H1 (cell line): ENCODE measurements at regions not wholly inside any gene's neighbourhood (a gene's known extent, or its start where the extent isn't known, plus 50 kb on each side); places are given as distances from the start of the nearest gene placed in this dataset.

Experiments used
- CTCF ChIA-PET: fragments of 300-600 bp; sonication (Branson Sonifier 250); formaldehyde crosslinking; loops from one replicate; lab custom pipeline; 2021; ENCODE audit not compliant: partially characterized antibody; lab: Charles Lee
- POLR2A ChIA-PET: fragments of 300-600 bp; sonication (Branson Sonifier 250); formaldehyde crosslinking; loops from one replicate; lab custom pipeline; 2021; ENCODE audit warnings: inconsistent platforms; ENCODE audit not compliant: partially characterized antibody; lab: Charles Lee
- DNase-seq, 2 experiments: peaks; one replicate each; pipeline versions ENCODE4 v3.0.0 to v3.0.0-alpha.2; 2010 to 2022; ENCODE audit warnings: low spot score in 2 of 2, low read depth in 1 of 2, mixed read lengths in 1 of 2
- FAIRE-seq: peaks from 2 replicates; lab custom pipeline; 2011; peaks lifted over from hg19 to GRCh38; lab: Jason Lieb, UNC
- H2AFZ ChIP-seq: 2 replicates; pipeline ENCODE4 v1.8.1; 2012; ENCODE audit warnings: low read length, inconsistent platforms
- H2AK5ac ChIP-seq: 2 replicates; pipeline ENCODE4 v1.6.1; 2013; ENCODE audit warnings: low read depth, low read length
- H2BK120ac ChIP-seq: replicated peaks from 2 replicates; pipeline ENCODE3; 2013; ENCODE audit warnings: low read depth, low read length, inconsistent platforms
- H2BK12ac ChIP-seq: 2 replicates; pipeline ENCODE4 v1.6.1; 2013; ENCODE audit warnings: low read depth, low read length
- H2BK15ac ChIP-seq: 2 replicates; pipeline ENCODE4 v1.6.1; 2013; ENCODE audit warnings: low read length
- H2BK20ac ChIP-seq: 2 replicates; pipeline ENCODE4 v1.6.1; 2013; ENCODE audit warnings: low read length
- H2BK5ac ChIP-seq: 2 replicates; pipeline ENCODE4 v1.6.1; 2013; ENCODE audit warnings: low read depth, low read length
- H3K14ac ChIP-seq: 2 replicates; pipeline ENCODE4 v1.6.1; 2013; ENCODE audit warnings: inconsistent platforms; ENCODE audit not compliant: insufficient read length
- H3K18ac ChIP-seq: 2 replicates; pipeline ENCODE4 v1.6.1; 2013; ENCODE audit warnings: low read length; ENCODE audit errors: extremely low read depth
- H3K23ac ChIP-seq: 2 replicates; pipeline ENCODE4 v1.6.1; 2013; ENCODE audit warnings: inconsistent platforms; ENCODE audit not compliant: insufficient read length
- H3K23me2 ChIP-seq: 2 replicates; pipeline ENCODE4 v1.6.1; 2013; ENCODE audit warnings: low read depth, low read length
- H3K27ac ChIP-seq: 2 replicates; pipeline ENCODE4 v1.6.1; 2011; ENCODE audit warnings: low read depth, low read length, inconsistent platforms
- H3K27me3 ChIP-seq, 4 experiments: replicated peaks in 1 of 4; 1 replicate in 1 of 4; 2 replicates in 3 of 4; pipeline versions ENCODE4 v1.6.1 to v1.8.1; 2011 to 2013; ENCODE audit warnings: low read length in 3 of 4, mild to moderate bottlenecking in 3 of 4, inconsistent platforms in 2 of 4, mixed read lengths in 2 of 4, moderate library complexity in 1 of 4; ENCODE audit not compliant: control insufficient read depth in 3 of 4, insufficient read depth in 3 of 4; ENCODE audit errors: extremely low read depth in 1 of 4
- H3K36me3 ChIP-seq, 4 experiments: 2 replicates each; pipeline versions ENCODE4 v1.6.1 to v1.8.1; 2011 to 2013; ENCODE audit warnings: mild to moderate bottlenecking in 4 of 4, low read length in 3 of 4, moderate library complexity in 2 of 4, control low read depth in 1 of 4, inconsistent platforms in 1 of 4; ENCODE audit not compliant: insufficient read depth in 4 of 4, control insufficient read depth in 2 of 4
- H3K4ac ChIP-seq: replicated peaks from 2 replicates; pipeline ENCODE3; 2013; ENCODE audit warnings: low read length, low read depth, mixed read lengths, inconsistent platforms; ENCODE audit not compliant: insufficient read length
- H3K4me1 ChIP-seq, 4 experiments: replicated peaks in 1 of 4; 1 replicate in 1 of 4; 2 replicates in 3 of 4; pipeline versions ENCODE4 v1.6.1 to v1.8.1; 2011 to 2013; ENCODE audit warnings: low read length in 3 of 4, inconsistent platforms in 2 of 4, mixed read lengths in 1 of 4; ENCODE audit not compliant: insufficient read depth in 4 of 4, control insufficient read depth in 3 of 4
- H3K4me2 ChIP-seq, 2 experiments: 2 replicates each; pipeline versions ENCODE4 v1.6.1 to v1.8.1; 2011 to 2013; ENCODE audit warnings: low read depth in 2 of 2, low read length in 2 of 2, control low read depth in 1 of 2, inconsistent platforms in 1 of 2, mild to moderate bottlenecking in 1 of 2; ENCODE audit not compliant: insufficient read depth in 1 of 2
- H3K4me3 ChIP-seq, 4 experiments: fragments of 200-600, 300-600 bp in 1 of 4; sonication (generic), shearing (Covaris generic), sonication (Bioruptor Twin) in 1 of 4; 2 replicates each; pipeline versions ENCODE4 v1.5.1 to v1.8.1; 2011 to 2016; ENCODE audit warnings: low read length in 4 of 4, low read depth in 3 of 4, control low read depth in 2 of 4, inconsistent platforms in 2 of 4, mild to moderate bottlenecking in 2 of 4, mixed read lengths in 1 of 4, moderate library complexity in 1 of 4; ENCODE audit not compliant: insufficient read depth in 2 of 4; ENCODE audit errors: extremely low read depth in 1 of 4
- H3K56ac ChIP-seq: replicated peaks from 2 replicates; pipeline ENCODE3; 2013; ENCODE audit warnings: low read depth, mild to moderate bottlenecking, mixed read lengths, low read length, inconsistent platforms; ENCODE audit not compliant: insufficient read length
- H3K79me1 ChIP-seq: 2 replicates; pipeline ENCODE4 v1.6.1; 2013; ENCODE audit warnings: low read depth, low read length, control low read depth
- H3K79me2 ChIP-seq, 2 experiments: 2 replicates each; pipeline versions ENCODE4 v1.6.1 to v1.8.1; 2012 to 2013; ENCODE audit warnings: low read length in 2 of 2, mild to moderate bottlenecking in 2 of 2, inconsistent platforms in 1 of 2; ENCODE audit not compliant: insufficient read depth in 2 of 2, control insufficient read depth in 1 of 2
- H3K9ac ChIP-seq, 4 experiments: replicated peaks in 1 of 4; 1 replicate in 1 of 4; 2 replicates in 3 of 4; pipeline versions ENCODE4 v1.6.1 to v1.8.1; 2011 to 2013; ENCODE audit warnings: low read depth in 3 of 4, low read length in 3 of 4, control low read depth in 2 of 4, mild to moderate bottlenecking in 2 of 4, moderate library complexity in 2 of 4, inconsistent platforms in 1 of 4; ENCODE audit errors: extremely low read depth in 1 of 4
- H3K9me3 ChIP-seq, 2 experiments: 2 replicates each; pipeline versions ENCODE4 v1.6.1 to v1.8.1; 2012 to 2013; ENCODE audit warnings: mild to moderate bottlenecking in 2 of 2, moderate library complexity in 2 of 2, control low read depth in 1 of 2, inconsistent platforms in 1 of 2, low read depth in 1 of 2, low read length in 1 of 2, mixed read lengths in 1 of 2; ENCODE audit not compliant: insufficient read depth in 2 of 2
- H4K20me1 ChIP-seq, 2 experiments: replicated peaks in 1 of 2; 2 replicates each; pipeline versions ENCODE3 to v1.8.1; 2011 to 2013; ENCODE audit warnings: inconsistent platforms in 2 of 2, low read length in 2 of 2, mild to moderate bottlenecking in 1 of 2; ENCODE audit not compliant: insufficient read depth in 2 of 2, control insufficient read depth in 1 of 2
- H4K5ac ChIP-seq: 2 replicates; pipeline ENCODE4 v1.6.1; 2013; ENCODE audit warnings: low read length, low read depth, mixed read lengths, inconsistent platforms; ENCODE audit not compliant: insufficient read length
- H4K8ac ChIP-seq: 2 replicates; pipeline ENCODE4 v1.8.0; 2013; ENCODE audit warnings: mild to moderate bottlenecking, moderate library complexity, low read length, inconsistent platforms; ENCODE audit not compliant: insufficient read depth; ENCODE audit errors: extremely low read depth
- H4K91ac ChIP-seq: replicated peaks from 2 replicates; pipeline ENCODE3; 2013; ENCODE audit warnings: low read length, mixed read lengths, inconsistent platforms; ENCODE audit not compliant: insufficient read length
- BACH1 ChIP-seq: IDR thresholded peaks from 2 replicates; pipeline ENCODE4 v1.6.1; 2012; ENCODE audit warnings: low read length, improper control_type of control experiment
- CBX8 ChIP-seq: fragments of 300-800, 300-1000 bp; sonication (generic); IDR thresholded peaks from 2 replicates; pipeline ENCODE4 v1.7.1; 2016; ENCODE audit warnings: low read depth, low read length, borderline replicate concordance
- CEBPB ChIP-seq: IDR thresholded peaks from 2 replicates; pipeline ENCODE4 v1.6.1; 2012; ENCODE audit warnings: low read depth, low read length
- CTBP2 ChIP-seq: IDR thresholded peaks from 2 replicates; pipeline ENCODE4 v1.7.0; 2011; ENCODE audit warnings: borderline replicate concordance, mild to moderate bottlenecking, moderate library complexity, mixed read lengths, low read length; ENCODE audit not compliant: insufficient read depth, insufficient read length
- E2F6 ChIP-seq: IDR thresholded peaks from 2 replicates; pipeline ENCODE4 v1.6.1; 2012; ENCODE audit warnings: inconsistent platforms
- GTF2F1 ChIP-seq: IDR thresholded peaks from 2 replicates; pipeline ENCODE4 v1.6.1; 2012; ENCODE audit warnings: low read depth, low read length, improper control_type of control experiment, borderline replicate concordance
- HDAC2 ChIP-seq, 2 experiments: fragments of 300-600 bp in 1 of 2; sonication (generic) in 1 of 2; IDR thresholded peaks; 2 replicates each; pipeline ENCODE4 v1.6.1; 2011 to 2012; ENCODE audit warnings: low read depth in 2 of 2, low read length in 2 of 2, mild to moderate bottlenecking in 2 of 2, moderate library complexity in 2 of 2, borderline replicate concordance in 1 of 2, inconsistent platforms in 1 of 2
- JUN ChIP-seq: IDR thresholded peaks from 2 replicates; pipeline ENCODE4 v1.6.1; 2011; ENCODE audit warnings: low read depth, mild to moderate bottlenecking, improper control_type of control experiment, low read length
- POLR2A ChIP-seq, 2 experiments: IDR thresholded peaks; 1 replicate in 1 of 2; 2 replicates in 1 of 2; pipeline ENCODE4 v1.6.1; 2011; ENCODE audit warnings: low read depth in 2 of 2, low read length in 2 of 2, mild to moderate bottlenecking in 2 of 2; ENCODE audit errors: control extremely low read depth in 1 of 2
- POLR2AphosphoS5 ChIP-seq: IDR thresholded peaks from 2 replicates; pipeline ENCODE4 v1.6.1; 2011; ENCODE audit warnings: low read depth, low read length
- RAD21 ChIP-seq, 2 experiments: IDR thresholded peaks in 1 of 2; conservative IDR thresholded peaks in 1 of 2; 2 replicates each; pipeline ENCODE4 v1.6.1; 2011; ENCODE audit warnings: low read depth in 2 of 2, low read length in 2 of 2, improper control_type of control experiment in 1 of 2, inconsistent platforms in 1 of 2, mild to moderate bottlenecking in 1 of 2, moderate library complexity in 1 of 2
- SIX5 ChIP-seq: IDR thresholded peaks from 2 replicates; pipeline ENCODE4 v1.6.1; 2011; ENCODE audit warnings: mild to moderate bottlenecking, low read depth, low read length
- SP1 ChIP-seq: IDR thresholded peaks from 2 replicates; pipeline ENCODE4 v1.6.1; 2011; ENCODE audit warnings: low read depth, low read length
- SP4 ChIP-seq: IDR thresholded peaks from 2 replicates; pipeline ENCODE4 v1.6.1; 2012; ENCODE audit warnings: low read length, inconsistent platforms
- TAF7 ChIP-seq: optimal IDR thresholded peaks from 2 replicates; pipeline ENCODE3; 2011; ENCODE audit warnings: low read depth, mild to moderate bottlenecking, inconsistent platforms, low read length, moderate library complexity, borderline replicate concordance
- WGBS, 2 experiments: shearing (Covaris generic) in 1 of 2; methylation state at CpG; one replicate each; pipeline versions ENCODE4 v1.1.6 to v1.1.7; 2013 to 2015; ENCODE audit warnings: low lambda C conversion rate in 2 of 2, mixed read lengths in 2 of 2, inconsistent platforms in 1 of 2, low coverage in 1 of 2, missing lambda C conversion rate in 1 of 2; ENCODE audit not compliant: insufficient replicate concordance in 2 of 2, insufficient coverage in 1 of 2, insufficient read length in 1 of 2; ENCODE audit errors: extremely low coverage in 1 of 2, missing lambda C conversion rate in 1 of 2; 5-methylcytosine and 5-hydroxymethylcytosine counted together

- Histone ChIP-seq H2BK20ac (no peak overlapping the region), H4K5ac (no peak overlapping the region), H2BK15ac (no peak overlapping the region), H3K79me1 (no peaks in the 10 kb centered on the region), H2BK5ac (no peak overlapping the region), H3K4me1 (peaks cover 0 to 4% (median 1%) of the 10 kb centered on the region in 4 experiments; a peak in 3 of 7 replicates), H3K18ac (no peak overlapping the region), H4K91ac (no peak overlapping the region), H2AK5ac (no peak overlapping the region), H3K23me2 (no peaks in the 10 kb centered on the region), H3K14ac (no peak overlapping the region), H3K9me3 (no peaks in the 10 kb centered on the region), H3K4ac (no peak overlapping the region), H4K20me1 (no peaks in the 10 kb centered on the region), H3K36me3 (no peaks in the 10 kb centered on the region), H2BK12ac (no peak overlapping the region), H3K4me3 (peak overlapping the region in 1 of 4 experiments; percentile 11; a peak in 1 of 8 replicates), H3K79me2 (no peaks in the 10 kb centered on the region), H3K4me2 (peak overlapping the region; percentile 21 to 38; a peak in 1 of 4 replicates), H3K27ac (no peak overlapping the region), H3K9ac (no peak overlapping the region), H3K56ac (no peak overlapping the region), H4K8ac (no peak overlapping the region), H3K23ac (no peak overlapping the region), H3K27me3 (no peaks in the 10 kb centered on the region), H2AFZ (no peak overlapping the region), H2BK120ac (no peak overlapping the region)
- 76% methylated on average over 2 of the region's 2 CpGs; no CpG with 5 or more reads in 1 of the 2 experiments for WGBS, 2 experiments
- DNase-seq (no peak), FAIRE-seq (no peak)
- ChIA-PET POLR2A (no interaction called here), CTCF (no interaction called here)
- TF ChIP-seq HDAC2 (IDR thresholded peaks at IDR 0.05; ENCODE audit: borderline replicate concordance in 1 of 2, low read depth in 2 of 2, low read length in 2 of 2): no peak
- TF ChIP-seq SP4: no peak
- no peak for TF ChIP-seq POLR2AphosphoS5
- TF ChIP-seq TAF7: no peak
- TF ChIP-seq SP1: no peak
- no peak for TF ChIP-seq CBX8
- TF ChIP-seq BACH1: no peak
- no peak for TF ChIP-seq RAD21 (IDR thresholded peaks at IDR 0.05 in 1 of 2, conservative IDR thresholded peaks at IDR 0.05 in 1 of 2; ENCODE audit: low read depth in 2 of 2, low read length in 2 of 2)
- TF ChIP-seq GTF2F1: no peak
- no peak for TF ChIP-seq CEBPB
- TF ChIP-seq POLR2A (IDR thresholded peaks at IDR 0.05; ENCODE audit: control extremely low read depth in 1 of 2, low read depth in 2 of 2, low read length in 2 of 2): no peak
- TF ChIP-seq E2F6: no peak
- no peak for TF ChIP-seq JUN
- no peak for TF ChIP-seq CTBP2
- TF ChIP-seq SIX5: no peak
Measured at GRCh38 chr6:117072134-117072533, 193.2 kb upstream of the VGLL2 start.
